ENCODE measurements at regions not wholly inside any gene's neighbourhood (a gene's known extent, or its start where the extent isn't known, plus 50 kb on each side); places are given as distances from the start of the nearest gene placed in this dataset.

DNA sequence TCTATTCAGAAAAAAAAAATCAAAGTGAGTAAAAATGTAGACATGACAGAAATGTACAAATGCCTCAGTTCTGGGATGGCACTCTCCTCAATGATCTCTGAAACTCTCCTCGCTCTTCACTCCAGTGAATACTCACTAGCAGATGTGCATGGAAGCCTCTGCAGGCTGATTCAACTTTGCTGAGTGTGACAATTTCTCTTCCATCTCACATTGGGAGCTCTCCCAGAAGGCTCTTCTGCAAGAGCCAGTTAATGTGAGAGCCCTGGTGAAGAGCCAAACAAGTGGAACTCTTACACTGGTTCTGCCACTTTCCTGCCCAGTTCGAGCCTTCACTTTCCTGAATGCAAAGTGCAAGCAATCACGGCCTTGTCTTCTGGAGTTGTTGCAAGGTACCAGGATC lies 147.1 kb upstream of the IRX6 start:
- TF ChIP-seq, protein P1, sequence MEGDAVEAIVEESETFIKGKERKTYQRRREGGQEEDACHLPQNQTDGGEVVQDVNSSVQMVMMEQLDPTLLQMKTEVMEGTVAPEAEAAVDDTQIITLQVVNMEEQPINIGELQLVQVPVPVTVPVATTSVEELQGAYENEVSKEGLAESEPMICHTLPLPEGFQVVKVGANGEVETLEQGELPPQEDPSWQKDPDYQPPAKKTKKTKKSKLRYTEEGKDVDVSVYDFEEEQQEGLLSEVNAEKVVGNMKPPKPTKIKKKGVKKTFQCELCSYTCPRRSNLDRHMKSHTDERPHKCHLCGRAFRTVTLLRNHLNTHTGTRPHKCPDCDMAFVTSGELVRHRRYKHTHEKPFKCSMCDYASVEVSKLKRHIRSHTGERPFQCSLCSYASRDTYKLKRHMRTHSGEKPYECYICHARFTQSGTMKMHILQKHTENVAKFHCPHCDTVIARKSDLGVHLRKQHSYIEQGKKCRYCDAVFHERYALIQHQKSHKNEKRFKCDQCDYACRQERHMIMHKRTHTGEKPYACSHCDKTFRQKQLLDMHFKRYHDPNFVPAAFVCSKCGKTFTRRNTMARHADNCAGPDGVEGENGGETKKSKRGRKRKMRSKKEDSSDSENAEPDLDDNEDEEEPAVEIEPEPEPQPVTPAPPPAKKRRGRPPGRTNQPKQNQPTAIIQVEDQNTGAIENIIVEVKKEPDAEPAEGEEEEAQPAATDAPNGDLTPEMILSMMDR (IDR thresholded peaks at IDR 0.05) = no peak
- intact Hi-C loops (cut with DNase I) = no loop called here
- Histone ChIP-seq H3K4me3 (no peak overlapping the region), H3K36me3 (no peaks in the 10 kb centered on the region), H3K27me3 (peaks cover 0 to 3% (median 0%) of the 10 kb centered on the region in 7 donors), H3K27ac (no peak overlapping the region), H3K4me1 (no peaks in the 10 kb centered on the region), H3K9me3 (peaks cover 0 to 5% (median 0%) of the 10 kb centered on the region in 11 donors)
- 88 to 90% methylated on average over 3 of the region's 3 CpGs for WGBS, 2 donors
- ATAC-seq (no peak), DNase-seq (no peak)

DNA sequence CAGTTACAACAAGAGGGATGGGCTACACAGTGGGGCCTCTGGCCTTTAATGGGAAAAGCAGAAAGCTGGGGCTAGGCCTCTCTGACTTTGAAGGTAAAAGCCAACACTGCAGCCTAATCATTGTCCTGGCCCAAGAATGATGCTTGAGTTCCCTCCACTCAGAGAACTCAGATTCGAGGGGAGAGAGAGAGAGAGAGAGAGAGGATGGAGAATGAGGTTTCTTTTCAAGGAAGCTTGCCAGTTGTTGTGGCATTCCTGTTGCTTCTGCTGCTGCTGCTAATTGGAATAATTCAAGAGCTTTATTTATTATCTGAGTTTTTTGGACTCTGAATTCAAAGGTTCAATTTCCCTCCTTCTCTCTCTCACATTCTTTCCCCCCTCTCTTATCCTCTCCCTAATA lies 144.6 kb upstream of the IRX6 start:
- WGBS, 2 donors = 37 to 56% methylated on average over 1 of the region's 1 CpG
- H3K36me3 ChIP-seq = no peaks in the 10 kb centered on the region
- intact Hi-C loops (cut with DNase I) = no loop called here
- no peak for DNase-seq
- no peak for ATAC-seq
- no peaks in the 10 kb centered on the region for H3K4me1 ChIP-seq
- peaks cover 0 to 12% (median 5%) of the 10 kb centered on the region in 7 donors for H3K27me3 ChIP-seq
- no peak overlapping the region for H3K27ac ChIP-seq
- H3K9me3 ChIP-seq = peaks cover 0 to 5% (median 0%) of the 10 kb centered on the region in 11 donors
- TF ChIP-seq, protein P1 (IDR thresholded peaks at IDR 0.05) = no peak
- H3K4me3 ChIP-seq = no peak overlapping the region

DNA sequence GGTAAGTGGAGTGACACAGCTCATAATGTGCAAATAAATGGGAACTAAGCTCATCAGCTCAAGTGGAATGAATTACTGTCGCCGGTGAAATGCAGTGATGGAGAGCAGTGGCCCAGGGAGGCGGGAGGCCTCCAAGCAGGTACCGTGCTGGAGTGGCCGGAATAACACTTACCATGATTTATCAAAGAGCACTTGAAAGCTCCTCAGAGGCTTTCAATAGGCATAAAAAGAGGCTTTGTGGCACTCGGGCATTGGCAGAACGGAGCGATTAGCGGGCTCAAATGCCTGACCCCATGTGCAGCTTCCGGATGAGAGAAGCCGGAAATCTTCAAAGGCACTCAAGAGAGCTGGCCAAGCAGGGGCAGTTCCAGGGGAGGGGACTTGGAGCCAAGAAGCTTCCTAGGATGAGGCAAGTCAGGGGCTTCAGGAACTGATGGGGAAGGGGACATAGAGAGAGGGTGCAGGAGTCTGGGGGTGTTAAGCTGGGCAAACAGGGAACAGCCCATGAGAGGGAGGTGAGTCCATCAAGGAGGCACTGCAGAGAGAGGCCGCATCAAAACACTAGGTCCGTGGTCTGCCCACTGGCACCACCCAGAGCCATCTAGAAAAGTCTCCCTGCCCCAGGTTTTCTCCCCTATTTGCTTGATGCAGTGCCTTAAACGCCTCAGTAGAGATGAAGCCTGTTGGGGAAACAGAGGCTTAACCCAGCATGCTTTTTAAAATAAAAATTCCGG lies 144.0 kb upstream of the IRX6 start:
- peaks cover 0 to 5% (median 0%) of the 10 kb centered on the region in 11 donors for H3K9me3 ChIP-seq
- 68 to 70% methylated on average over 15 of the region's 15 CpGs for WGBS, 2 donors
- H3K27ac ChIP-seq = no peak overlapping the region
- H3K4me1 ChIP-seq = no peaks in the 10 kb centered on the region
- H3K27me3 ChIP-seq = peaks cover 0 to 18% (median 9%) of the 10 kb centered on the region in 7 donors
- ATAC-seq (no peak), DNase-seq (no peak)
- H3K4me3 ChIP-seq = no peak overlapping the region
- TF ChIP-seq, protein P1 (IDR thresholded peaks at IDR 0.05) = no peak
- no peaks in the 10 kb centered on the region for H3K36me3 ChIP-seq
- intact Hi-C loops (cut with DNase I) = no loop called here

DNA sequence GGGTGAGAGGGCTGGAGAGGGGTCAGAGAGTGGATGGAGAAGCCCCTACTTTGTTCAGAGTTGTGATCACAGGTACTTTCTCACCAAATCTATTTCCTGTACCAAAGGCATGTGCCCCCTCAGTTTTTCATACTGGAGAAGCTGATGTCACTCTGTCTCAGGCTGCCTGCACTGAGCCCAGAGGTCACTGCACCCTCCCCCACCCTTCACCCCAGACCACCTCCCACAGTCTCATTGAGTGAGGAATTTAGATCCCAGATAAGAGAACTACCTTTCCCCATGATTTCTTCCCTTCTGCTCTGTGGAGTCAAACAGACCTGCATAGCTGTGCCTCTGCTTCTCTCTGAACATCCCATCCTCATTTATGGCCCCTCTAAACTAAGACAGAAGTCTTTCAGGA lies 140.0 kb upstream of the IRX6 start:
- TF ChIP-seq, protein P1 (IDR thresholded peaks at IDR 0.05) = no peak
- intact Hi-C loops (cut with DNase I) = no loop called here
- Histone ChIP-seq H3K9me3 (no peaks in the 10 kb centered on the region), H3K27ac (no peak overlapping the region), H3K36me3 (no peaks in the 10 kb centered on the region), H3K4me1 (no peaks in the 10 kb centered on the region), H3K4me3 (no peak overlapping the region), H3K27me3 (peaks cover 0 to 46% (median 22%) of the 10 kb centered on the region in 7 donors)
- DNase-seq (no peak), ATAC-seq (no peak)

All from heart right ventricle (tissue), 16 donors.